ENCODE measurements at regions not wholly inside any gene's neighbourhood (a gene's known extent, or its start where the extent isn't known, plus 50 kb on each side); places are given as distances from the start of the nearest gene placed in this dataset.

DNA sequence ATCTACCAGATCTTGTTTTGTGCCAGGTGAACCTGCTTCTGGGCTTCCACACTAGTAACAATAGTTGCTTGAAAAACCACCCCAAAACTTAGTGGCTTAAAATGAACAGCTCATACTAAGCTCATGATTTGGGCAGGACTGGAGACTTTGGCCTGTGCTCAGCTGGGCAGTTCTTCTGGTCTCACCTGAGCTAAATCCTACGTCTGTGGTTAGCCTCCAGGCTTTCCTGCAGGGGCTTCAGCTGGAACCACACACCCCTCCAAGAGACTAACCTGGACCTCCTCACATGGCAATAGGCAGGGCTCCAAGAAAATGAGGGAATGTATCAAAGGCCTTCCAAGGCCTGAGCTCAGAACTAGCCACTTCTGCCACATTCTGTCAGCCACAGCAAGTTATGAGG lies 144.1 kb downstream of the CD8B2 start:
- DNase-seq, result no peak

DNA sequence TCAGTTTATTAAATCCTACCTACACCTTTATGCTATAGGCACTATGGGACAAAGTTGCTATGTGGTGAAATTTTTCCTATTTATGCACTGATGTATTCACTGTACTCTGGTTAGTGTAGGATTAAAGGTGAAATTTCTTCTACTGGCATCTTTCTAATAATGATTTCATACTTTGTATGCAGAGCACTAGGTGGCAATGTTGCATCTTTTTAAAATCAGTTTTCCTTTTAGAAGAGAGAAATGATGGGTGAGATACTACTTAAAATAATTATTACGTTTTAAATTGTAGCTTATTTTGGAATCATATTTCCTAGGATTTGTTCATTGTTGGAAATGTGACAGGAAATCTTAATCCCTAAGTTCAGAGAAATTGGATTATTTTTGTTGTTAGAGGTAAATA lies 150.9 kb downstream of the CD8B2 start:
- peak; percentile 6 for DNase-seq

DNA sequence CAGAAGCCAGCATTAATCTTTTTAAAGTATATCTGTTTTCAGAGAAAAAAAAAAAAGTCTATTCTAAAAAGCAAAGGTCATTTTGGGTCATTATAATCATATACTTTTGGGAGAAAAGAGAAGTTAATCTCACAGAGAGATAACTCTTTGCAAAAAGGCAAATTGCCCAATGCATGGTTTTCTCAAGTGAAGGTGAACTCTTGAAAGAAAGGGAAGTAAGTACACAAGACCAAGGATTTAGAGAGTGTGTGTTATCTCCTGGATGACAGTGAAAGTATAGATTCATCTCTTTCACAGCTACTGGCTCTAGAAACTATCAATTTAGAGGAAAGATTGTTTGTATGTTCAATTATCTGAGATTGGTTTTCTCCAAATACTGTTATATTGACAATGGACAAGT lies 151.4 kb downstream of the CD8B2 start:
- DNase-seq, result no peak

DNA sequence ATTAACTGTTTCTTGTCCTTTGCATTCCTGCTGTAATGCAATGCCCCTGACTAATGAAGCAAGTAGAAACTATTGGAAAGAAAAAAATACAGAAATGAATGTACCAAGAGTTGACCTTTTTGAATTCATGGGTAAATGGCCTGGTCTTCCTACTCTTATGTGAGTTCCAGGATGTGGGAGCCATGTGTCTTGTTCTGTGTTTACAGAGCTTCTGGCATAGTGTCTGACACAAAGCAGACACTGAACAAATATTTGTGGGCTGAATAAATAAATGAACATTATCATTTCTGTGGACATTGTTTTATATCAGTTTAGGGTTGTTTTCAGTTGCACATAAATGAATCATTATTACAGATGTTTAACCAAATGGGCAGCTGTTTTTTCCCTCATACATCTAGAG lies 155.5 kb downstream of the CD8B2 start:
- DNase-seq, result no peak

DNA sequence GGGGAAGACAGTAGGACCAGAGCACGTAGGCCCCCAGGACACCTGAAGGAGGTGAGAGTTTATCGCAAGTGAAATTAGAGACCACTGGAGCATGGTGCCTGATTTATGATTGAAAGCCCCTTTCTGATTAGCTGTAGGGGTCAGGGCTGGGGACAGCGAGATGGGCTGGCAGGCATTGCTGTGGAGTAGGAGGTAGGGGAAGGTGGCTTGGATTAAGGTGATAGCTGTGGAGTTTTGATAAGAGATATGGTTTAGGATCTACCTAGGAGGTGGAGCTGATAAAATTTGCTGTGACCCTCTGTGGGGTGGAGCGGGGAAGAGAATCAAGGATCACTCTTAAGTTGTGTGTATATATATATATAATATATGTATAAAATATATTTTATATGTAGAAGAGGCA lies 157.5 kb downstream of the CD8B2 start:
- no peak for DNase-seq

DNA sequence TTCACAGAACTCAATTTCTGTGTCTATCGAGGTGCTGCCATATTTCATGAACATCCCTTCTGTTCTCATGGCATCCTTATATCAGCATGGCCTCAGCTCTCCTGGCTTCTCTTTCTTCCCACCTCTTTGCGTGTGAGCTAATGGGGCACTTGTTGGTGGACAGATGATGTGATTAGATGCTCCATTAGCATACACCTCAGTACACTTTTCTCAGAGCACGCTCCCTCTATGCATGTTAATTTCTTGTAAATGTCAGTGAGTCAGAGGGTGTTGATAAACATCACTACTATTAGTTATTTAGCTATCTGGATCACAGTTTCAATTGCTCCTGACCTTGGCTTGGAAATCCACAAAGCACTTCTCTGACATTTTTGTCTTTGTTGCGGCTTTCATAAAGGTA lies 159.4 kb downstream of the CD8B2 start:
- DNase-seq, result no peak

DNA sequence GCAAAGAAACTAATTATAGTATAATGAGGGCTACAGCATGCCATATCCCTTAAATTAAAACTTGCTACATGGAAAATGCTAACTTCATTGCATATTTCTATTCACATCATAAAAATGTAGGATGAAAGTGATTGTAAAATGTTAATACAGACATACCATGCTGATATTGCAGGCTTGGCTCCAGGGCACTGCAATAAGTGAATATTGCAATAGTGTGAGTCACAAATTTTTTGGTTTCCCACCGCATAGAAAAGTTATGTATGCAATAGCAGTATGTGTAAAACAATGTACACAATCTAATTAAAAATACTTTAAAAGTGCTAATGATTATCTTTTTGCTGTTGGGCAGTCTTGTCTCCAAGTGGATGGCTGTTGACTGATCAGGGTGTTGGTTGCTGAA lies 162.1 kb downstream of the CD8B2 start:
- DNase-seq, result no peak

DNA sequence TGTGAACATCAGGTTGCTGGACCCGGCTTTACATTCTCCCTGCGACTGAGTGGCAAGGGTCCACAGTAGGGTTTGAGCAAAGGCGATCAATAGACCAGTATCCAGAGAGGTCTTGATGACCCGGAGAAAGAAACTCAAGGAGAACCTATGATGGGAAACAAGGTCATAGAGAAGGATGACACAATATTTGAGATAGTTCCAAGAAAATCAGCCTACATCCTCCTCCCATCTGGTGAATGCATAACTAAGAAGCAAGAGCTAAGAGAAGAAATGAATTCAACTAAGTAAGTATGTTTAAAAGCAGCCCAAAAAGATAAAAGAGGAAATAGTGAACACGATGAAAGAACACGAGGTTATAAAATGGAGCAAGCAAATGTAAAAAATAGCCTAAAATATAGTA lies 166.3 kb downstream of the CD8B2 start:
- no peak for DNase-seq

DNA sequence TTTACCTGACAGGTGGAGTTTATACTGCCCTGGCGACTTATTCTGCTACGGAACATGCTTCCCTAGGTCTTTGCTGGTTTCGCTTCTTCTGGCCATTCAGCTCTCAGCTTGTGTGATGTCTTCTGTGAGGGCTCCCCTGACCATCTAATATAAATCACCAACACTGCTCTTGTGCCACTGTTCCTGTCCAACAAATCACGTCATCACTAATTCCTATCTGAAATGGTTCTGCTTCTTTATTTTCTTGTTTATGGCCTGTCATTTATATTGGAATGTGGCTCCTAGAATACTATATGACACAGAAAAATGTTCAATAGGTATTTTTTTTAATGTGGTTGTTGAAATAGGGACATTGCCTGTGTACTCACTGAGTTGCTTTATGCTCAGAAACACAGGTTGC lies 171.5 kb downstream of the CD8B2 start:
- DNase-seq, result no peak

DNA sequence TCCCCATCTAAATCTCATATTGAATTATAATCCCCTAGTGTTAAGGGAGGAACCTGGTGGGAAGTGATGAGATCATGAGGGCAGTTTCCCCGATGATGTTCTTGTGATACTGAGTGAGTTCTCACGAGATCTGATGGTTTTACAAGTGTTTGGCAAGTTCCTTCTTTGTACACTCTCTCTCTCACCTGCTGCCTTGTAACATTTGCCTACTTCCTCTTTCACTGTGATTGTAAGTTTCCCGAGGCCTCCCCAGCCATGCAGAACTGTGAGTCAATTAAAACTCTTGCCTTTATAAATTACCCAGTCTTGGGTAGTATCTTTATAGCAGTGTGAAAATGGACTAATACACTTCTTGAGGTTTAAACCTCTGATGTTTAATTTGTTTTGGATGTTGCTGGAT lies 177.5 kb downstream of the CD8B2 start:
- no peak for DNase-seq

DNA sequence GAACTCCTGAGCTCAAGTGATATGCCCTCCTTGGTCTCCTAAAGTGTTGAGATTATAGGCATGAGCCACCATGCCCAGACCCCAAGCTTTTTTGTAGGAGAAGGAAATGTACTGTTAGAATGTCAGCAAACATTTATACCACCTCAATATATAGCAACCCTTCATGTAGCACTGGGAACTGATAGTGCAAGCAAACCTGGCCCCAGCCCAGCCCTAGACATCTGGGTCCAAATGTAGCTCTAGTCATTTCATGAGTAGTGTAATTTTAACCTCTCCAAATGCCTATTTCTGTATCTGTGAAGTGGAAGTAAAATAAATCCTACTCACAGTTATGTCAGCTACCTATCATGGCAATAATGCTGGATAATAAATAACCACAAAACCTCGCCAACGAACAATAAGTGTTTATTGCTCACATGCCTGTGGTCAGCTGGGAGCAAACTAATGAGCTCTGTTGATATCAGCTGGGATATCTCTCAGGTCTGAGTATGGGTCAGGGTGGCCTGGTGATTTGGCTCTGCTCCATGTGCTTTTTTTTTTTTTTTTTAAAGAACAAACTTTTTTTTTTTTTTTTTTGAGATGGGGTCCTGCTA lies 180.4 kb downstream of the CD8B2 start:
- no peak for DNase-seq

DNA sequence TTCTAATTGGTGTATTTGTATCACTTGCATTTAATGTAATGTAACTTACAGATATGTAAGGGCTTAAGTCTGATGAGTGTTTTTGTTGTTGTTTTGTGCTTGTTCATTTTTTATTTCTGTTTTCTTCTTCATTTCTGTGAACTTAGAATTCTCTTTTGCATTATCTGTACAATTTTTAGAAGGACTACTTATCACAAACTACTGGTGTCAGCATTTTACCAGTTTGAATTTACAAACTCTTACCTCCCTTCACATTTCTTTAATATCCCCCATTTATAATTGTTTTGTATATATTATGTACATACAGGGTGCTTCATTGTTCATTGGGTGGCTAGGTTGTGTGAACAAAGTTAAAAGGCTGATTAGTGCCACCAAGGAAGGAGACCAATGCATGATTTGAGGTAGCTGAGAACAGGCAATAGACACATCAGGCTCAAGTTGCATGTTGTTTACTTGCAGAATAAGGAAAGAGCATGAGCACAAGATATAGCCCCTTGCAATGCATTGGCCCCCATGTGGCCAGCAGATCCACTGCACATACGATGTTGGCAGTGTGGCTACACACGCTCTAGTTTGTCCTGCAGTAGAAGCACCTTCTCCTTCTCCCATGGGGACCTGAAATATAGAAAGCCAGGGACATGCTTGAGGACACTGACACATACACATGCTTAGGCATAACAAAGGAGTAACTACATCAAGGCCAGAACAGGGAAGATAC lies 198.2 kb downstream of the CD8B2 start:
- no peak for DNase-seq

DNA sequence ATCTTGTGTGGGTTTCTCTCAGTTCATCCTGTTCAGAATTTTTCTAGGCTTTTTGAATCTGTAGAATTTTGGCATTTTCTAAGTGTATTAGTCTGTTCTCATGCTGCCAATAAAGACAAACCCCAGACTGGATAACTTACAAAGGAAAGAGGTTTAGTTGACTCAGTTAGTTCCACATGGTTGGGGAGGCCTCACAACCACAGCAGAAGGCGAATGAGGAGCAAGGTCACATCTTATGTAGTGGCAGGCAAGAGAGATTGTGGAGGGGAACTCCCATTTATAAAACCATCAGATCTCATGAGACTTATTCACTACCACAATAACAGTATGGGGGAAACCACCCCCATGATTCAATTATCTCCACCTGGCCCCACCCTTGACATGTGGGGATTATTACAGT lies 199.2 kb downstream of the ST6GAL2 start:
- DNase-seq, result no peak

DNA sequence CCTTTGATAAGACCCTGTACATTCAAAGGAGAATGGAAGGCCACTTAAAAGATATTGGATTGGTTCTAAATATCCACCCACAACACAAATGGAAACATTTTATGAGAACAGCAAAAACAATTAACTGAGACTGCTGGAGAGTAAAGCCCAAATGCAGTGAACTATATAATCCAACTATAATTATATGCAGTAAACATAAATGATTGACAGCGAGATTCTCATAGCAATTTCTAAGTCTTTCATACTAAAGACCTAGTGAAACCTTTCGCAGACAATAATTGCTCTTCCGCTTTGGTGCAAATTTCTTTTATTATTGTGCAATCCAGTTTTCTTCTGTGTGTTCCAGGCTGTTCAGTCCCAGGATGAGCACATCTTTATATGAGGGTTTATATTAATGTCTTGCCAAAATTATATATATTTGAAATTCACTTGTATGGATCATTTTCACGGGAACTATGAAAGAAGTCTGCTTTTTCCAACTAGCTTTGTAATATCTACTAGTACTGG lies 190.9 kb downstream of the ST6GAL2 start:
- DNase-seq, result no peak

DNA sequence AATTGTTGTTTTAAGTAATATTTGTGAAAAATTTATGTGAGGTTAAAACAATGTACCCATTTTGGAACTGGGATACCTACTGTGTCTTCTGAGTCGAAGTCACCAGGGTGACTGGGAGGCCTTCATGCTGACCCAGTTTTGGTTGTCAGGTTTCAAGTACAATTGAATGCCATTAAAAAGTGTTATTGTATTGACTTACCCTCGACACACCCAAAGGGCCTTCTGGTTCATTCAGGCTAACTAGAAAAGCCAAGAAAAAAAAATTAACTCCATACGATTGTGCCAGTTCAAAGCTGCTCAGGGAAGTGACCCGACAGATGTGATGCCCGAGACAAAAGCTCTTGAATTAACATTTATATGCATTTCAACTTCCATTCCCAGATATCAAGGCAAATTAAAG lies 190.0 kb downstream of the ST6GAL2 start:
- no peak for DNase-seq

DNA sequence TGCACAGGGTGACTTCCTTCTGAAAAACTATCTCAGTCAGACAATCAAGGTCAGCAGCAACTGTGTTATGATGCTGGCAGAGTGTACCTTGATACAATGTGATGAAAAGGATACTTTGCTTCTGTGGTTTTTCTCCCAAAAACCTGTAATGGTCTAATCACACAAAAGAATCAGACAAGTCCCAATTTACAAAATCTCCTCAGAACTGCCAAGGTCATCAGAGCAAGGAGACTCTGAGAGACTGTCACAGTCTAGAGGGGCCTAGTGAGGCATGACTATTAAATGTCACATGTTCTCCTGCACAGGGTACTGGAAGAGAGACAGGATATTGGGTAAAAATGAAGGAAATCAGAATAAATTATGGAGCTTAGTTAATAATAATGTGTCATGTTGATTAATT lies 185.4 kb downstream of the ST6GAL2 start:
- DNase-seq, result no peak

DNA sequence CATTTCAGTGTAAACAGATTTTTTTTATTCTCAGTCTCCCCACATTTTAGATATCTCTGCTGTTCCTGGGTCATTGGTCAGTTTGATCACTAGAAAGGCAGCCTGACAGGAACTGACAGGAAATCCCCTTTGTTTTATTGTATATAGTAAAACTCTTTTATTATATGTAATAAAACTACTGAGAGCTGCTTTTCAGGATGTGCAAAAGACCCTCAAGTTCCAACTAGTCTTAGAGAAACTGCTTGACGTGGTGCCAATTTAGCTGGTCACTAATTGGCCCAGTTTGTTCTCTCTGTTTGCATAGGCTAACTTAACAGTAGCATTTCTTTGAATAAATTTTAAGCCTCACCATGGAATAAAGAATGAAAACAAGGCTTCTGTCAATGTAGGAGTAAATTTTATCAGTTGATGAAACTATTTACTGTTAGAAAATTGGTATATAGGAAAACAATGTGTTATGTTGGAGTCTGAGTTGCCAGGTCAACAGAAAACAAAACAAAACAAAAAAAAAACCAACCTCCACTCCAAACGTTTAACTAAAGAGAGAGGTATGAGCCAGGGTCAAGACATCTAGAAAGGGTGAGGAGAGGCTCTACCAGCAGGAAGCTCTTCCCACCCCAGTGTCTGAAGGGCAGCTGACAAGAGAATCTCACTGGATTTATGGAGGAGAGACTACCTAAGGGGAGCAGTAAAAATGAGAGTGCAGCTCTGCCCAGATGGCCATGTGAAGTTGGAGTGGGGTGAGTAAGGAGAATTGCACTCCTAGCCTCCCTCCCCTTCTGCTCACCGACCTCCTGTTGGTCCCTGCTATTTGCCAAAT lies 184.6 kb downstream of the ST6GAL2 start:
- DNase-seq, result no peak

DNA sequence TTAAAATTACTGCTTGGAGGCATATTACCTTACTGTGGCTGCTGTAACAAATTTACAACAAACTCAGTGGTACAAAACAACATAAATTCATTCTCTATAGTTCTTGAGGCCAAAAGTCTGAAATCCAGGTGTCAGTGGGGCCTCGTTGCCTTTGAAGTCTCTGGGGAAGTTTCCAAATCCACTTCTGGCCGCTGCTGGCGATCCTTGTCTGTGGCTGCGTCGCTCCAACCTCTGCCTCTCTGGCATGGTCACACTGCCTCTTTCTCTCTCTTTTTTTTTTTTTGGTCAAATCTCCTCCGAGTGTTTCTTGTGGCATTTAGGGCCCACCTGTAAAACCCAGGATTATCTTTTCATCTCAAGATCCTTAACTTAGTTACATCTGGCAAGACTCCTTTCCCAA lies 182.8 kb downstream of the ST6GAL2 start:
- no peak for DNase-seq

DNA sequence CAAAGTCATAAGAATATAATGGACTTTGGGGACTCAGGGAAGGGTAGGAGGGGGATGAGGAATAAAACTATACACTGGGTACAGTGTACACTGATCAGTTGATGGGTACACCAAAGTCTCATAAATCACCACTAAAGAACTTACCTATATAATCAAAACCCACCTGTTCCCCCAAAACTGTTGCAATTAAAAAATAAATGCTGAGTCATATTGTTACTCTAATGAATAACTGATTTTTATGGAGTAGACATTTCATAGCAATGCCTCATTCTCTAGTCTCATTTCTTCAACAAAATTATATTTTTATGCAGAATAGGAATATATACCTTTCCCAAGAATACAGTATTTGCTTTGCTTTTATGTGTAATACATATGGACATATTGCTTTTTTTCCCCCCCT lies 181.2 kb downstream of the ST6GAL2 start:
- DNase-seq, result no peak

DNA sequence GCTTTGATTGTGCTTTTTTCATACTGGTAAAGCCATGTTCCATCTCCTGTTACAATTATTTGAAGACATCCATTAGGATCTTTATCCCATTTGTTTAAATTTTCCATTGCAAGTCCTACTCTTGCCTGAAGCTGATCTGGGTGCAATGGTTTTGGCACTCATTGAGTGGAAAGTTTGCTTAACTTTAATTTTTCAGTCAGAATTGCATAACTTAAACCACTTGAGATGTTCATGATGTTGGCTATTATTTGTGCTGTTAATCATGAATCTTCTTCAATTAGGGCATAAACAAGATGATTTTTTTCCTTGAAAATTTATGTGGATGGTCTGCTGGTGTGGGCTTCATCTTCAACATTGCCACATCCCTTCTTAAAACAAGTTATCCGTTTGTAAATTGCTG lies 180.1 kb downstream of the ST6GAL2 start:
- DNase-seq, result no peak

DNA sequence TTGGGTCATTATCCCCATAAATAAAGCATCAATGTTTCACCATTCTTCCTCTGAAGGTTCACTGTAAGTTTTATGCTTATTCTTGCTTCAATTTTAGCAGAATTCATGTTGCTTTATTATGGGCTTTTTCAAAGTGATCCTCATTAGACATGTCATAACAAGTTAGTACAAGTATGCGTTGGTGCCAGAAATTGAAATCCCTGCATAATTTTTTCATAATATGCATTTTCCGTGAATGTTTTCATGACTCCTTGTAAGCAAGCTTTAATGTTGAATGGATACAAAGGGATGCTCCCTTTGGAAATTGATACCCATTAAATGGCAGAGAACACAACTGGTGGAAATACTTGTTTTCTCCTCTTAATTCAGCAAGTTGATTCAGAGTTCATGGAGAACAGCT lies 179.7 kb downstream of the ST6GAL2 start:
- no peak for DNase-seq

DNA sequence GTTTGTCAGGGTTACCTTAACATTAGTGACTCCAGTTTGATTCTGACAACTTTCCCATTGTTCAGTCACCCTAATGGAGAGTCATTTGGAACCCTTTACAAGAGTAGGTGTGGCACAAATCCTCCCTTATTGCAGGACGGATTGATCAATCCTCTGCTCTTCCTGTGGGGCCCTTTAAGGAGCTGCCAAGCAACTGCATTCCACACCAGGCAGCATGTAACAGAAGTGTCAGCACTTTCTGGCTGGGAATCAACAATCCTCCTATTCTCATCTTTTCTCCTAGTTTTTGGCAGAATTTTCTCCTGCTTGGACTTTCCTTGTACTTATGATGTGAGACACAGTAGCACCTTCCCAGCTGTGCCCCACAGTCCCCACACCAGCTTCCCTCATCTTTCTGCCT lies 177.8 kb downstream of the ST6GAL2 start:
- no peak for DNase-seq

DNA sequence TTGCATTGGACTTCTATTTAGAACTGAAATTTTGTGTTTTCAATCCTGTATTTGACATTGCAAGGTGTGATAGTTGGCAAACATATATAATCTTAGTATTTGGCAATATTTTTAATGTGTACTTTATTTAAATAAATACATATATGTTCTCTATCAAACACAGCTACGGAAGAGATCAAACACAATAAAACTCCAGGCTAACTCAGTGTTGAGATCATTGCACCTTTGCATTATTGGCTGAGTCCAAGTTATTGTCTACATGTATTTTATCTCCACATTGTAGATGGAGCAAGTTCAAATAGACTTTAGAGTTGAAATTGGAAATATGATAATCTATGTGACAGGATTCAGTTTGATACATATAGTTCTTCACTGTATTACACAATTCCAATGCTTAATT lies 176.7 kb downstream of the ST6GAL2 start:
- DNase-seq, result no peak

DNA sequence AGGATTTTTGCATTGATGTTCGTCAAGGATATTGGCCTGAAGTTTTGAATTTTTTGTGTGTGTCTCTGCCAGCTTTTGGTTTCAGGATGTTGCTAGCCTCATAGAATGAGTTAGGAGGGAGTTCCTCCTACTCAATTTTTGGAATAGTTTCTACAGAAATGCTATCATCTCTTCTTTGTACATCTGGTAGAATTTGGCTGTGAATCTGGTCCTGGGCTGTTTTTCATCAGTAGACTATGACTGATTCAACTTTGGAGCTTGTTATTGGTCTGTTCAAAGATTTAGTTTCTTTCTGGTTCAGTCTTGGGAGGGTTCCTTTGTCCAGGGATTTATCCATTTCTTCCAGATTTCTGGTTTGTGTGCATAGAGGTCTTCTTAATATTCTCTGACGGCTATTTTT lies 166.7 kb downstream of the ST6GAL2 start:
- DNase-seq, result no peak

Measured in NCI-H1436 (cell line).